ENCODE measurements at regions not wholly inside any gene's neighbourhood (a gene's known extent, or its start where the extent isn't known, plus 50 kb on each side); places are given as distances from the start of the nearest gene placed in this dataset.

DNA sequence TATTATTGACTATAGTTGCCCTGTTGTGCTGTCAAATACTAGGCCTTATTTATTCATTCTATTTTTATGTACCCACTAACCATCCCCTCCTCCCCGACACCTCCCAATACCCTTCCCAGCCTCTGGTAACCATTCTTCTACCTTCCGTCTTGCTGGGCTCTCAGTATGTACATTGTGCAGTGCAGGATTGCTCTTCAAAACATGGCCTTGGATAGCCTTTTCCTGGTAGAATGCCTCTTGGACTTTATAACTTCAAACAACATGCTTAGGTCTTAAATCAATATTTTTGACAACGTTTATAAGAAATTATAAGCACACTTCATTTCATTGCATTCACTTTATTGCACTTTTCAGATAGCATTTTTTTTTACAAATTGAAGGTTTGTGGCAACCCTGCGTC, 172.6 kb upstream of the ACTBL2 start:
- TF ChIP-seq, protein P1, sequence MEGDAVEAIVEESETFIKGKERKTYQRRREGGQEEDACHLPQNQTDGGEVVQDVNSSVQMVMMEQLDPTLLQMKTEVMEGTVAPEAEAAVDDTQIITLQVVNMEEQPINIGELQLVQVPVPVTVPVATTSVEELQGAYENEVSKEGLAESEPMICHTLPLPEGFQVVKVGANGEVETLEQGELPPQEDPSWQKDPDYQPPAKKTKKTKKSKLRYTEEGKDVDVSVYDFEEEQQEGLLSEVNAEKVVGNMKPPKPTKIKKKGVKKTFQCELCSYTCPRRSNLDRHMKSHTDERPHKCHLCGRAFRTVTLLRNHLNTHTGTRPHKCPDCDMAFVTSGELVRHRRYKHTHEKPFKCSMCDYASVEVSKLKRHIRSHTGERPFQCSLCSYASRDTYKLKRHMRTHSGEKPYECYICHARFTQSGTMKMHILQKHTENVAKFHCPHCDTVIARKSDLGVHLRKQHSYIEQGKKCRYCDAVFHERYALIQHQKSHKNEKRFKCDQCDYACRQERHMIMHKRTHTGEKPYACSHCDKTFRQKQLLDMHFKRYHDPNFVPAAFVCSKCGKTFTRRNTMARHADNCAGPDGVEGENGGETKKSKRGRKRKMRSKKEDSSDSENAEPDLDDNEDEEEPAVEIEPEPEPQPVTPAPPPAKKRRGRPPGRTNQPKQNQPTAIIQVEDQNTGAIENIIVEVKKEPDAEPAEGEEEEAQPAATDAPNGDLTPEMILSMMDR (IDR thresholded peaks at IDR 0.05): no peak

DNA sequence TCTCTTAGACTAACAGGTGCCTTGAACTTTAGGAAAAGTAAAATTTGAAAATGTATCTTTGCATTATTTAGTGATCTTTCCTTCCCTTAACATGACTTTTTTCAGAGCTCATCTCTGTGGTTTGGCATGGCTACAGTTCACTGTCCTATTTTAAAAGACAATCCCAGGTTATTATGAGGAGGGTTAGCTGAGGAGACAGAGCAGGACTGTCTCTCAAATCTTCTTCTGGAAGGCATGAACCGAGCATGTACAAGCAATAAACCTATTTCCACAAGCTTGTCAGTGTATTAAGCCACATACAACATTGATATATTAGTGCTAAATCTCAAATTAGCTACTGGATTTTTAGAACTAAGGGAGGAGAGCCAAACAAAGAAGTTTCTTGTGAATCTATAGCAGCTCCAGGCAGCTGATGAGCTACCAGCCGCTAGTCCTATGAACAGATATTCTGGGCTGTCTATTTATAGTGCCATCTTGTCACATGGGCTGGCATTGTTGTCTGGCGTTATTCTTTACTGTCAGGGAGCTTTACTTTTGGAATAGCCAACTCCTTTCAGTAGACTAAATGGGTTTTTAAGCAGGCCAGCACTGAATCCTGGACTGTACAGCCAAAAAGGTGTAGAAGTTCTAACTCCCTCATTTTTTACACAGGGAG, 171.2 kb upstream of the ACTBL2 start:
- TF ChIP-seq, protein P1 (IDR thresholded peaks at IDR 0.05): no peak

DNA sequence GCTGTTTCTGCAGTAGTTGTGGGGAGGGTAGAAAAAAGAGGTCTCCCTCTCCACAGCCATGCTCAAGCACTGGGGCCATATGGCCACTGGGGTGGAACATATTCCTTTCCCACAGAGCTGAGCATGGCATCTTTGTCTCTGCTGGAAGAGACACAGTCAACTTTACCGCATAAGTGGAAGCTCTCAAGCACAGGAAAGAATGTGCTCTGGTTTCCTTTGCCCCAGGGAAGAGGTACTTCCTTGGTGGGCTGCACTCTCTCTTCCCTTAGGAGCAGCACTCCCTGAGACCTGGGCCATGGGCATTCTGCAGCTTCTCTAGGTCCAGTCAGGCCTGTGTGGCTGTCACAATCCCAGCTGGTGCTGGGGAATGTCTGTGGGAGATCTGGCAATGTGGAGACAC, 168.5 kb upstream of the ACTBL2 start:
- TF ChIP-seq, protein P1 (IDR thresholded peaks at IDR 0.05): no peak

DNA sequence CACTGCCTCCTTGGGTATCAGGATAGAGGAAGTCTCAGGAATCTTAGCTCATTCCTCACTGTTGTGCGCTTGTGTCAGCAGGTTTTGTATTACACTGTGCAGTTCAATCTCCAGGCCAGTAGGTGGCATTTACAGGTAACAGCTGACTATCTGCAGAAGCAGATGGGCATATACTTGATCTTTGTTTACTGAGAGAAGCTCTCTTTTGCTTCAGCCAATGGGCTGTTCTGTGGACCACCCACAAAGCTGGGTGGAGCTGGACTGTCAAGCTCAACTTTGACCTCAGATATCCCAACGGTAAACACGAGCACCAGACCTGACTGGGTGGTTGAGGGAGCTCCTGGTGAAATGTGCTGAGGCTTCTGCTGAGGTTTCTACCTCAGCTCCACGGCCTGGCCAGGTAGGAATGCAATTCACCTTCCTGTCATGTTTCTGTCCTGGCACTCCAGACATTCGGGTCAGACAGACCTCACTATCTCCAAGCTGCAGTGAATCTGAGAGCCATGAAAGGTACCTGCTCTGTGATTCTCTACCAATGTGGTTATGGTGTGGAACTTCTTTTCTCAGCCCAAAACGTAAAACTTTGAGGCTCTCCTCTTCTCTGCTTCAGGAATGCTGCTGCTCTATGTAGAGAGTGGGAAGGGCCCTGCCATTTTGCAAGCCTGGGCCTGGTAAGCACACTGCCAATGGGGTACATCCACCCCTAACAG, 167.9 kb upstream of the ACTBL2 start:
- TF ChIP-seq, protein P1 (IDR thresholded peaks at IDR 0.05): peak; percentile 80

DNA sequence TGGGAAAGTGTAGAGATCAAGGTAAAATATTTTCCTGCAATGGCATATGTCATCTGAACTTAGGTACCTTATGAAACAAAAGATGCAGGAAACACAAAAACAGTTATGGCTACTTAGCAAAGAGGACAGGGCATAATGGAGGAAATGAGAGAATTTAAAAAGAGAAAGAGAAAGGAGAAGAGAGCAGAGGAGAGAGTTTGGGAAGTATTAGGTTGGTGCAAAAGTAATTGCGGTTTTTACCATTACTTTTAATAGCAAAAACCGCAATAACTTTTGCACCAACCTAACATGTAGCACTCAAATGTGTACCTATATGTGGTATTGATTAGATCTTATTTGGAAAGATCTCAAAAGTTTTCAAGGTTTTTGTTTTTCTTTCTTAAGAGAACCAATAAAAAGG, 160.1 kb upstream of the ACTBL2 start:
- TF ChIP-seq, protein P1 (IDR thresholded peaks at IDR 0.05): no peak

DNA sequence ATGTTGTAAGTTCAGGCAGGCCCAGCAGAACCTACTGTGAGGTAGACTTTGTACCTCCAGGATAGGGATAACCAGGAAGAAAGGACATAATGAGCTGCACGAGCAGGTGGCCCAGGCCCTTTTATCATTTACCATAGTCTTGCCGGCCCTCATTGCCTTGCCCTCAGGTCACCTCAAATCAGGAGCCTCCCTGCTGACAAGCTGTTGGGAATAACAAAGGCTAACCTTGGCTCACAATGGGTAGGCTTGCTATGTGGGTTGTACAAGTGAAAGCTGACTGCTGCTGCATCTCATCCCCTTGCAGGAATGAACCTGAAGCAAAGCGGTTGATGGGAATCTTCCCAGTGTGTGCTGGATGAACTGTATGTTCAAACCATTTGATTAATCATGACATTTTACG, 159.5 kb upstream of the ACTBL2 start:
- TF ChIP-seq, protein P1 (IDR thresholded peaks at IDR 0.05): no peak

DNA sequence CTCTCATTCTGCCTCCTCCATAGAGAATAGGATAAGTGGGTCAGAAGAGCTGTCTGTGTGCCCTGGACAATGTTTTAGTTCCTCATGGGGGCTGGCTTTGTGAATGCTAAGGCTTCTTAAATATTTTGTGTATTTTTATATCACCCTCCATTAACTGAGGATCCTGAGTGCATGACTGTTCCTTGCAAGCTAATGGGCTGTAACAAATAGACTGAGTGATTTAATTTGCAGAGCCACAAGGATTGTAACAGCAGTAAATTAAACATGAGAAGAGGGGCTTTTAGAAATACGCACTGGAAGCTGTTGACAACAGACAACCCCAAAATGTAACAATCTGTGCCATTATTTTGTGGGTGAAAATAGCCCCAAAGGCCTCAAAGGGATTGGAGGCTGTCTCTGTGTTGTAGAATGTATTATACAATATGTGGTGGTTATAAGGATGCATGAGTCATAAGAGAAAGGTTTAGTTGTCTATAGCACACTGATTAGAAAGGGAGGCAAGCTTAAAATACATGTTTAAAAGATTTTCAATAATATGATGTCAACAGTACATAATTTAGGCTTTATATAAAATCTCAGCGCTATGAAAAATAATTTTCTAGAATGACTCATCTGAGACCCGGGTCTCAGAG, 152.7 kb upstream of the ACTBL2 start:
- TF ChIP-seq, protein P1 (IDR thresholded peaks at IDR 0.05): no peak
